CD4-positive, CD25-positive, alpha-beta regulatory T cell (primary cell): ENCODE measurements at regions not wholly inside any gene's neighbourhood (a gene's known extent, or its start where the extent isn't known, plus 50 kb on each side); places are given as distances from the start of the nearest gene placed in this dataset.

ENCODE experiments used
- ATAC-seq, 2 donors: fragments of 150-1000 bp; cut with Tn5 transposase; one replicate each; pipeline ENCODE4 v1.10.0; 2021; ENCODE audit warnings: low read depth in 2 of 2, moderate number of reproducible peaks in 2 of 2, moderate library complexity in 1 of 2
- DNase-seq, 3 donors: peaks; one replicate each; pipeline versions ENCODE4 v3.0.0 to v3.0.0-alpha.2; 2012 to 2022; ENCODE audit warnings: mixed read lengths in 1 of 3
- H3K27ac ChIP-seq: one replicate; pipeline ENCODE4 v1.7.0; 2013; ENCODE audit warnings: mild to moderate bottlenecking, low read length; ENCODE audit not compliant: insufficient read depth, poor library complexity, severe bottlenecking
- H3K27me3 ChIP-seq: one replicate; pipeline ENCODE4 v1.7.0; 2013; ENCODE audit warnings: low read length; ENCODE audit not compliant: control insufficient read depth, insufficient read depth
- H3K36me3 ChIP-seq: one replicate; pipeline ENCODE4 v1.7.0; 2013; ENCODE audit warnings: mild to moderate bottlenecking, low read length, moderate library complexity; ENCODE audit not compliant: control insufficient read depth, insufficient read depth
- H3K4me1 ChIP-seq: 2 replicates; pipeline ENCODE4 v1.7.0; 2013; ENCODE audit warnings: mild to moderate bottlenecking, low read length; ENCODE audit not compliant: insufficient read depth, control insufficient read depth, poor library complexity, severe bottlenecking
- H3K4me3 ChIP-seq: one replicate; pipeline ENCODE4 v1.7.0; 2013; ENCODE audit warnings: low read depth, mild to moderate bottlenecking, low read length, moderate library complexity
- H3K9me3 ChIP-seq, 2 experiments: 1 replicate in 1 of 2; 2 replicates in 1 of 2; pipeline ENCODE4 v1.7.0; 2013; ENCODE audit warnings: low read length in 2 of 2, mild to moderate bottlenecking in 1 of 2, moderate library complexity in 1 of 2; ENCODE audit not compliant: control insufficient read depth in 2 of 2
- H3K27ac Mint-ChIP-seq, 3 donors: one replicate each; pipeline ENCODE4 v1.8.0; 2020 to 2022; ENCODE audit warnings: mild to moderate bottlenecking in 3 of 3, mixed read lengths in 3 of 3, moderate library complexity in 2 of 3
- H3K27me3 Mint-ChIP-seq: one replicate; pipeline ENCODE4 v1.8.0; 2022; ENCODE audit warnings: mild to moderate bottlenecking, mixed read lengths
- H3K36me3 Mint-ChIP-seq: one replicate; pipeline ENCODE4 v1.8.0; 2020; ENCODE audit warnings: mixed read lengths
- H3K4me1 Mint-ChIP-seq, 4 donors: one replicate each; pipeline ENCODE4 v1.8.0; 2020 to 2022; ENCODE audit warnings: mixed read lengths in 4 of 4, mild to moderate bottlenecking in 1 of 4
- H3K4me3 Mint-ChIP-seq, 4 donors: one replicate each; pipeline ENCODE4 v1.8.0; 2020 to 2022; ENCODE audit warnings: mild to moderate bottlenecking in 4 of 4, mixed read lengths in 4 of 4, moderate library complexity in 3 of 4
- H3K9me3 Mint-ChIP-seq, 7 donors: one replicate each; pipeline ENCODE4 v1.8.0; 2020 to 2022; ENCODE audit warnings: mixed read lengths in 7 of 7, mild to moderate bottlenecking in 3 of 7, moderate library complexity in 2 of 7

- no peaks in the 10 kb centered on the region for H3K36me3 Mint-ChIP-seq
- H3K9me3 Mint-ChIP-seq: peaks cover 0 to 5% (median 0%) of the 10 kb centered on the region in 7 donors
- H3K27ac Mint-ChIP-seq: no peak overlapping the region
- H3K4me1 ChIP-seq: no peaks in the 10 kb centered on the region
- H3K9me3 ChIP-seq: no peaks in the 10 kb centered on the region
- no peak overlapping the region for H3K4me3 Mint-ChIP-seq
- peaks cover 4% of the 10 kb centered on the region for H3K27me3 Mint-ChIP-seq
- H3K27me3 ChIP-seq: no peaks in the 10 kb centered on the region
- no peaks in the 10 kb centered on the region for H3K4me1 Mint-ChIP-seq
- no peak overlapping the region for H3K27ac ChIP-seq
- DNase-seq (no peak), ATAC-seq (no peak)
- H3K36me3 ChIP-seq: no peaks in the 10 kb centered on the region
- H3K4me3 ChIP-seq: no peak overlapping the region
These were observed 188.4 kb downstream of the RAP2B start for GRCh38 chr3:153350420-153350819.

GRCh38 chr3:153354641-153355040, 192.6 kb downstream of the RAP2B start:
- Histone ChIP-seq H3K4me3 (no peak overlapping the region), H3K9me3 (no peaks in the 10 kb centered on the region), H3K4me1 (no peaks in the 10 kb centered on the region), H3K27me3 (no peaks in the 10 kb centered on the region), H3K36me3 (no peaks in the 10 kb centered on the region), H3K27ac (no peak overlapping the region)
- no peaks in the 10 kb centered on the region for H3K4me1 Mint-ChIP-seq
- no peak overlapping the region for H3K4me3 Mint-ChIP-seq
- H3K27me3 Mint-ChIP-seq: peaks cover 4% of the 10 kb centered on the region
- ATAC-seq (no peak), DNase-seq (no peak)
- H3K36me3 Mint-ChIP-seq: no peaks in the 10 kb centered on the region
- H3K27ac Mint-ChIP-seq: no peak overlapping the region
- peaks cover 0 to 1% (median 0%) of the 10 kb centered on the region in 7 donors for H3K9me3 Mint-ChIP-seq

GRCh38 chr3:153355559-153355958, 193.5 kb downstream of the RAP2B start:
- Histone ChIP-seq H3K27ac (no peak overlapping the region), H3K36me3 (no peaks in the 10 kb centered on the region), H3K4me1 (no peaks in the 10 kb centered on the region), H3K27me3 (no peaks in the 10 kb centered on the region), H3K4me3 (no peak overlapping the region), H3K9me3 (no peaks in the 10 kb centered on the region)
- ATAC-seq (no peak), DNase-seq (no peak)
- H3K4me1 Mint-ChIP-seq: no peaks in the 10 kb centered on the region
- H3K4me3 Mint-ChIP-seq: no peak overlapping the region
- peaks cover 4% of the 10 kb centered on the region for H3K27me3 Mint-ChIP-seq
- peaks cover 0 to 1% (median 0%) of the 10 kb centered on the region in 7 donors for H3K9me3 Mint-ChIP-seq
- no peaks in the 10 kb centered on the region for H3K36me3 Mint-ChIP-seq
- no peak overlapping the region for H3K27ac Mint-ChIP-seq

- DNase-seq (no peak), ATAC-seq (no peak)
- Mint-ChIP-seq H3K27ac (no peak overlapping the region), H3K9me3 (peaks cover 0 to 2% (median 0%) of the 10 kb centered on the region in 7 donors), H3K27me3 (peaks cover 4% of the 10 kb centered on the region), H3K4me1 (no peaks in the 10 kb centered on the region), H3K4me3 (no peak overlapping the region), H3K36me3 (no peaks in the 10 kb centered on the region)
- Histone ChIP-seq H3K27ac (no peak overlapping the region), H3K4me3 (no peak overlapping the region), H3K27me3 (no peaks in the 10 kb centered on the region), H3K36me3 (no peaks in the 10 kb centered on the region), H3K9me3 (no peaks in the 10 kb centered on the region), H3K4me1 (no peaks in the 10 kb centered on the region)
These were observed 194.9 kb downstream of the RAP2B start for GRCh38 chr3:153356908-153357307.

GRCh38 chr3:153357436-153357835, 195.4 kb downstream of the RAP2B start:
- H3K36me3 ChIP-seq: no peaks in the 10 kb centered on the region

GRCh38 chr3:153369561-153370374, 207.7 kb downstream of the RAP2B start:
- Histone ChIP-seq H3K9me3 (no peaks in the 10 kb centered on the region), H3K27me3 (no peaks in the 10 kb centered on the region), H3K27ac (no peak overlapping the region), H3K4me3 (no peak overlapping the region), H3K36me3 (no peaks in the 10 kb centered on the region), H3K4me1 (no peaks in the 10 kb centered on the region)
- no peaks in the 10 kb centered on the region for H3K36me3 Mint-ChIP-seq
- DNase-seq: no peak
- H3K9me3 Mint-ChIP-seq: peaks cover 0 to 10% (median 4%) of the 10 kb centered on the region in 7 donors
- no peak for ATAC-seq
- H3K4me3 Mint-ChIP-seq: no peak overlapping the region
- peaks cover 10% of the 10 kb centered on the region for H3K27me3 Mint-ChIP-seq
- no peak overlapping the region for H3K27ac Mint-ChIP-seq
- H3K4me1 Mint-ChIP-seq: peaks cover 0 to 5% (median 2%) of the 10 kb centered on the region in 4 donors

More at GRCh38 chr3:153357436-153357835, 195.4 kb downstream of the RAP2B start:
- no peak for DNase-seq
- Mint-ChIP-seq H3K4me1 (no peaks in the 10 kb centered on the region), H3K27me3 (peaks cover 4% of the 10 kb centered on the region), H3K9me3 (peaks cover 0 to 2% (median 0%) of the 10 kb centered on the region in 7 donors), H3K36me3 (no peaks in the 10 kb centered on the region), H3K4me3 (no peak overlapping the region), H3K27ac (no peak overlapping the region)
- peaks cover 0 to under 1% of the 10 kb centered on the region in 2 experiments for H3K9me3 ChIP-seq
- no peak overlapping the region for H3K27ac ChIP-seq
- H3K4me1 ChIP-seq: no peaks in the 10 kb centered on the region
- H3K4me3 ChIP-seq: no peak overlapping the region
- H3K27me3 ChIP-seq: no peaks in the 10 kb centered on the region
- ATAC-seq: no peak

- no peaks in the 10 kb centered on the region for H3K27me3 ChIP-seq
- DNase-seq (no peak), ATAC-seq (no peak)
- H3K4me3 ChIP-seq: no peak overlapping the region
- no peaks in the 10 kb centered on the region for H3K4me1 ChIP-seq
- Mint-ChIP-seq H3K36me3 (no peaks in the 10 kb centered on the region), H3K9me3 (peaks cover 0 to 4% (median under 1%) of the 10 kb centered on the region in 7 donors), H3K4me1 (peaks cover 0 to 5% (median 2%) of the 10 kb centered on the region in 4 donors), H3K27me3 (peaks cover 13% of the 10 kb centered on the region), H3K27ac (no peak overlapping the region), H3K4me3 (no peak overlapping the region)
- H3K9me3 ChIP-seq: no peaks in the 10 kb centered on the region
- no peak overlapping the region for H3K27ac ChIP-seq
- H3K36me3 ChIP-seq: no peaks in the 10 kb centered on the region
These were observed 208.7 kb downstream of the RAP2B start for GRCh38 chr3:153370680-153371079.

- no peak overlapping the region for H3K27ac Mint-ChIP-seq
- peaks cover 0 to 4% (median 0%) of the 10 kb centered on the region in 4 donors for H3K4me1 Mint-ChIP-seq
- Histone ChIP-seq H3K4me1 (no peaks in the 10 kb centered on the region), H3K4me3 (no peak overlapping the region), H3K9me3 (no peaks in the 10 kb centered on the region), H3K36me3 (no peaks in the 10 kb centered on the region), H3K27ac (no peak overlapping the region), H3K27me3 (no peaks in the 10 kb centered on the region)
- no peak for DNase-seq
- H3K9me3 Mint-ChIP-seq: peaks cover 0 to 2% (median 0%) of the 10 kb centered on the region in 7 donors
- no peak for ATAC-seq
- no peaks in the 10 kb centered on the region for H3K36me3 Mint-ChIP-seq
- H3K27me3 Mint-ChIP-seq: peaks cover 9% of the 10 kb centered on the region
- H3K4me3 Mint-ChIP-seq: no peak overlapping the region
These were observed 210.3 kb downstream of the RAP2B start for GRCh38 chr3:153372326-153372725.
